ENCODE measurements at regions not wholly inside any gene's neighbourhood (a gene's known extent, or its start where the extent isn't known, plus 50 kb on each side); places are given as distances from the start of the nearest gene placed in this dataset.

- TF ChIP-seq, protein P1, sequence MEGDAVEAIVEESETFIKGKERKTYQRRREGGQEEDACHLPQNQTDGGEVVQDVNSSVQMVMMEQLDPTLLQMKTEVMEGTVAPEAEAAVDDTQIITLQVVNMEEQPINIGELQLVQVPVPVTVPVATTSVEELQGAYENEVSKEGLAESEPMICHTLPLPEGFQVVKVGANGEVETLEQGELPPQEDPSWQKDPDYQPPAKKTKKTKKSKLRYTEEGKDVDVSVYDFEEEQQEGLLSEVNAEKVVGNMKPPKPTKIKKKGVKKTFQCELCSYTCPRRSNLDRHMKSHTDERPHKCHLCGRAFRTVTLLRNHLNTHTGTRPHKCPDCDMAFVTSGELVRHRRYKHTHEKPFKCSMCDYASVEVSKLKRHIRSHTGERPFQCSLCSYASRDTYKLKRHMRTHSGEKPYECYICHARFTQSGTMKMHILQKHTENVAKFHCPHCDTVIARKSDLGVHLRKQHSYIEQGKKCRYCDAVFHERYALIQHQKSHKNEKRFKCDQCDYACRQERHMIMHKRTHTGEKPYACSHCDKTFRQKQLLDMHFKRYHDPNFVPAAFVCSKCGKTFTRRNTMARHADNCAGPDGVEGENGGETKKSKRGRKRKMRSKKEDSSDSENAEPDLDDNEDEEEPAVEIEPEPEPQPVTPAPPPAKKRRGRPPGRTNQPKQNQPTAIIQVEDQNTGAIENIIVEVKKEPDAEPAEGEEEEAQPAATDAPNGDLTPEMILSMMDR (IDR thresholded peaks at IDR 0.05) = no peak
- ATAC-seq = no peak
- no peak for FAIRE-seq
- H3K27me3 ChIP-seq = no peaks in the 10 kb centered on the region
- intact Hi-C loops (cut with DNase I) = no loop called here
- no peaks in the 10 kb centered on the region for H3K36me3 ChIP-seq
- H3K9me3 ChIP-seq = no peaks in the 10 kb centered on the region
- H3K4me3 ChIP-seq = no peak overlapping the region
- H3K27ac ChIP-seq = no peak overlapping the region
- DNase-seq = no peak
- 44 to 57% methylated on average over 3 of the region's 3 CpGs for WGBS, 2 donors
- no peaks in the 10 kb centered on the region for H3K4me1 ChIP-seq
Observed at GRCh38 chr9:115681585-115681984, 472.0 kb upstream of the PAPPA start.

GRCh38 chr9:115686069-115686468, 467.5 kb upstream of the PAPPA start:
- no peak overlapping the region for H3K27ac ChIP-seq
- H3K27me3 ChIP-seq = no peaks in the 10 kb centered on the region
- DNase-seq = no peak
- WGBS, 2 donors = 58 to 77% methylated on average over 1 of the region's 1 CpG
- H3K9me3 ChIP-seq = no peaks in the 10 kb centered on the region
- no peak for ATAC-seq
- no peak for FAIRE-seq
- no peak overlapping the region for H3K4me3 ChIP-seq
- TF ChIP-seq, protein P1 (IDR thresholded peaks at IDR 0.05) = no peak
- H3K36me3 ChIP-seq = no peaks in the 10 kb centered on the region
- no peaks in the 10 kb centered on the region for H3K4me1 ChIP-seq
- intact Hi-C loops (cut with DNase I) = no loop called here

GRCh38 chr9:115687356-115687755, 466.2 kb upstream of the PAPPA start:
- no peak overlapping the region for H3K4me3 ChIP-seq
- ATAC-seq (no peak), FAIRE-seq (no peak), DNase-seq (no peak)
- TF ChIP-seq, protein P1 (IDR thresholded peaks at IDR 0.05) = no peak
- no peaks in the 10 kb centered on the region for H3K27me3 ChIP-seq
- 48 to 54% methylated on average over 3 of the region's 3 CpGs for WGBS, 2 donors
- no peaks in the 10 kb centered on the region for H3K36me3 ChIP-seq
- peaks cover 0 to 5% (median 0%) of the 10 kb centered on the region in 3 donors for H3K4me1 ChIP-seq
- intact Hi-C loops (cut with DNase I) = no loop called here
- H3K27ac ChIP-seq = no peak overlapping the region
- H3K9me3 ChIP-seq = no peaks in the 10 kb centered on the region

DNA sequence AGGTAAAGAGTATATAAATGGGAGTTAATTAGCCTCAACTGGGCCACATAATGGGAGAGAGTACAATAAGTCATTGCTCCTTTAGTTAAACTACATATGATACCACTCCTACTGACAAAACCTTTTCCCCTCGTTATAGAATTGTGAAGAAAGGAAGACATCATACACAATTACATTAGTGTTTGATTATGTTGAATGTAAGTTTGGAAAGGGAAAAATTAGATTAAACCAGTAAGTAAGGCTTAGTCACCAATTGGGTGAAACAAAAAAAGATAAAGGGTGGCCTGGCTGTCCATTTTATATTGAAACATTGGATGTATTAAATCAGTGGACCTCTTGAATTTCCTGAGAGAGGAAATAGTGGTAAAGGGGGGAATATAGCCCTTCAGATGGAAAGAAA, 464.3 kb upstream of the PAPPA start:
- H3K9me3 ChIP-seq = no peaks in the 10 kb centered on the region
- no peak overlapping the region for H3K4me3 ChIP-seq
- TF ChIP-seq, protein P1 (IDR thresholded peaks at IDR 0.05) = no peak
- no peak overlapping the region for H3K27ac ChIP-seq
- FAIRE-seq = no peak
- no peak for DNase-seq
- H3K4me1 ChIP-seq = peaks cover 0 to 5% (median 0%) of the 10 kb centered on the region in 3 donors
- no peaks in the 10 kb centered on the region for H3K27me3 ChIP-seq
- H3K36me3 ChIP-seq = no peaks in the 10 kb centered on the region
- no peak for ATAC-seq
- intact Hi-C loops (cut with DNase I) = no loop called here
- 69 to 72% methylated on average over 1 of the region's 1 CpG for WGBS, 2 donors

DNA sequence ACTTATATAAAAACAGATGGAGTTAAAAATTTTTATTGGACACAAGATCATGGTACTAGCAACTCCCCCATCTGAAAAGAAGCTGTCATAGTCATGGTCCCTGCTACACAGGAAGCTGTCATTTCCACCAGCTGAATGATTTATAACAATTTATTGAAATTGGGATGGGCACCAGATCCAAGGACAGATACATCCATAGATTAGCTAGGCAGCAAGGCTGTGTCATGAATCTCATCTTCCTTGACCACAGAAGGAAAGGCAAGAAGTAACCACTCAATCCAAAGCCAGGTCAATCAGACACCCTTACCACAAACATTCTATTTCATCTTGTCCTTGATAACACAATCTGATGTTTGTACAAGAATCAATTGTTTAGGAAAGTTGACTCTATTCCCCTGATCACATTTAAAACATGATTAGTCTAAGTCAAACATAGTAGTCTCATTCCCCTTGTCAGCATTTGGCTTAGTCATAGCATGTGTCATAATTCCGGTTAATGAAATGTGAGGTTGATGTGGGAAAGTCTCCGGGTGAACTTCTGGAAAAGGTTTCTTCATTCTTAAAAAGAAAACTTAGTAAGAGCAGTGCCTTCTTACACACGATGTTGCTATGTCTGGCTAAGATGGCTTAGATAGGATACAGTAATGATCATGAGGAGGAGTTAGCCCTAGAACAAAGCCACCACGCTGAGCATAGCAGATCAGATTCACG, 462.6 kb upstream of the PAPPA start:
- Histone ChIP-seq H3K4me1 (peaks cover 0 to 5% (median 0%) of the 10 kb centered on the region in 3 donors), H3K36me3 (no peaks in the 10 kb centered on the region), H3K4me3 (no peak overlapping the region), H3K27me3 (no peaks in the 10 kb centered on the region), H3K27ac (peak overlapping the region in 1 of 4 donors; percentile 14), H3K9me3 (no peaks in the 10 kb centered on the region)
- ATAC-seq (peak; percentile 60 to 90 (median 80)), FAIRE-seq (no peak), DNase-seq (peak in 1 of 6 donors; percentile 12)
- 37 to 51% methylated on average over 5 of the region's 5 CpGs for WGBS, 2 donors
- TF ChIP-seq, protein P1 (IDR thresholded peaks at IDR 0.05) = no peak
- intact Hi-C loops (cut with DNase I) = no loop called here
